ENCODE measurements at regions not wholly inside any gene's neighbourhood (a gene's known extent, or its start where the extent isn't known, plus 50 kb on each side); places are given as distances from the start of the nearest gene placed in this dataset.

GRCh38 chr14:54173802-54174201 lies 217.2 kb upstream of the BMP4 start:
- intact Hi-C loops (cut with micrococcal nuclease): loop anchor here (1.0 kb wide), 1 partner anchor 742 kb away; no protein-coding TSS in a partner anchor

- intact Hi-C loops (cut with micrococcal nuclease): loop anchor here (1.0 kb wide), 1 partner anchor 742 kb away; no protein-coding TSS in a partner anchor
Measured at GRCh38 chr14:54174457-54174856, 217.8 kb upstream of the BMP4 start.

GRCh38 chr14:54175298-54175942 lies 218.8 kb upstream of the BMP4 start:
- intact Hi-C loops (cut with micrococcal nuclease): loop anchor here (1.0 kb wide), 2 partner anchors 245 to 636 kb away; no protein-coding TSS in a partner anchor

GRCh38 chr14:54177019-54177418 lies 219.8 kb upstream of the CDKN3 start:
- intact Hi-C loops (cut with micrococcal nuclease): no loop called here

GRCh38 chr14:54177641-54178621 lies 218.9 kb upstream of the CDKN3 start:
- intact Hi-C loops (cut with micrococcal nuclease): no loop called here

GRCh38 chr14:54182419-54183045 lies 214.3 kb upstream of the CDKN3 start:
- intact Hi-C loops (cut with micrococcal nuclease): no loop called here

GRCh38 chr14:54186821-54187763 lies 209.7 kb upstream of the CDKN3 start:
- intact Hi-C loops (cut with micrococcal nuclease): no loop called here

- intact Hi-C loops (cut with micrococcal nuclease): no loop called here
Measured at GRCh38 chr14:54188064-54188666, 208.6 kb upstream of the CDKN3 start.

- intact Hi-C loops (cut with micrococcal nuclease): no loop called here
Measured at GRCh38 chr14:54189333-54189732, 207.5 kb upstream of the CDKN3 start.

GRCh38 chr14:54189748-54190354 lies 207.0 kb upstream of the CDKN3 start:
- intact Hi-C loops (cut with micrococcal nuclease): no loop called here

- intact Hi-C loops (cut with micrococcal nuclease): no loop called here
Measured at GRCh38 chr14:54191846-54192245, 205.0 kb upstream of the CDKN3 start.

- intact Hi-C loops (cut with micrococcal nuclease): no loop called here
Measured at GRCh38 chr14:54192610-54193009, 204.2 kb upstream of the CDKN3 start.

- intact Hi-C loops (cut with micrococcal nuclease): no loop called here
Measured at GRCh38 chr14:54193871-54194270, 202.9 kb upstream of the CDKN3 start.

GRCh38 chr14:54194501-54194900 lies 202.3 kb upstream of the CDKN3 start:
- intact Hi-C loops (cut with micrococcal nuclease): no loop called here

- intact Hi-C loops (cut with micrococcal nuclease): no loop called here
Measured at GRCh38 chr14:54197369-54197768, 199.4 kb upstream of the CDKN3 start.

GRCh38 chr14:54200726-54201125 lies 196.1 kb upstream of the CDKN3 start:
- intact Hi-C loops (cut with micrococcal nuclease): no loop called here

- intact Hi-C loops (cut with micrococcal nuclease): no loop called here
Measured at GRCh38 chr14:54202288-54202687, 194.5 kb upstream of the CDKN3 start.

GRCh38 chr14:54206516-54206915 lies 190.3 kb upstream of the CDKN3 start:
- intact Hi-C loops (cut with micrococcal nuclease): no loop called here

GRCh38 chr14:54207075-54207474 lies 189.7 kb upstream of the CDKN3 start:
- intact Hi-C loops (cut with micrococcal nuclease): no loop called here
